Neural cell (in vitro differentiated cells): ENCODE measurements at regions not wholly inside any gene's neighbourhood (a gene's known extent, or its start where the extent isn't known, plus 50 kb on each side); places are given as distances from the start of the nearest gene placed in this dataset.

ENCODE experiments used
- CTCF ChIP-seq: fragments of 450-650 bp; IDR thresholded peaks from 2 replicates; pipeline ENCODE4 v1.5.1; 2014; ENCODE audit warnings: antibody characterized with exemption, mild to moderate bottlenecking, moderate library complexity; ENCODE audit not compliant: poor library complexity, severe bottlenecking
- EP300 ChIP-seq: fragments of 450-650 bp; conservative IDR thresholded peaks from 2 replicates; pipeline ENCODE4 v1.6.1; 2014; ENCODE audit warnings: antibody characterized with exemption, mild to moderate bottlenecking, moderate library complexity; ENCODE audit not compliant: poor library complexity, severe bottlenecking
- EZH2 ChIP-seq: fragments of 200-600, 300-800 bp; shearing (Covaris generic), sonication (generic); IDR thresholded peaks from 2 replicates; pipeline ENCODE4 v1.6.1; 2014; ENCODE audit warnings: antibody characterized with exemption, low read length, borderline replicate concordance, mild to moderate bottlenecking; ENCODE audit not compliant: insufficient read depth, poor library complexity, severe bottlenecking
- POLR2AphosphoS5 ChIP-seq: IDR thresholded peaks from 2 replicates; pipeline ENCODE4 v1.6.1; 2012
- REST ChIP-seq: IDR thresholded peaks from 2 replicates; pipeline ENCODE4 v1.6.1; 2012; ENCODE audit warnings: borderline replicate concordance
- SMC3 ChIP-seq: fragments of 450-650 bp; conservative IDR thresholded peaks from 2 replicates; pipeline ENCODE4 v1.6.1; 2014; ENCODE audit warnings: antibody characterized with exemption, mild to moderate bottlenecking, moderate library complexity; ENCODE audit not compliant: poor library complexity
- TAF1 ChIP-seq: IDR thresholded peaks from 2 replicates; pipeline ENCODE4 v1.6.1; 2012; ENCODE audit warnings: low read depth

- TF ChIP-seq CTCF: no peak
- TF ChIP-seq SMC3: no peak
- TF ChIP-seq REST: no peak
- no peak for TF ChIP-seq EZH2
- TF ChIP-seq TAF1: no peak
- TF ChIP-seq EP300: no peak
- no peak for TF ChIP-seq POLR2AphosphoS5
These were observed 1435.7 kb downstream of the LRRC4C start for GRCh38 chr11:40023724-40024123.
